RWPE2 (cell line): ENCODE measurements at regions not wholly inside any gene's neighbourhood (a gene's known extent, or its start where the extent isn't known, plus 50 kb on each side); places are given as distances from the start of the nearest gene placed in this dataset.

Experiments
- ATAC-seq: fragments of 200-7000 bp; cut with Tn5 transposase; 3 replicates; pipeline ENCODE4 v1.9.1; 2021; ENCODE audit warnings: low read depth
- DNase-seq: peaks from one replicate; pipeline ENCODE4 v3.0.0-alpha.2; 2020; ENCODE audit warnings: low spot score
- H3K27ac ChIP-seq: fragments of 450-650 bp; 2 replicates; pipeline ENCODE4 v1.5.1; 2017; ENCODE audit warnings: mild to moderate bottlenecking; ENCODE audit not compliant: poor library complexity, severe bottlenecking
- H3K27me3 ChIP-seq: fragments of 250-450 bp; sonication (Bioruptor Pico); 2 replicates; pipeline ENCODE4 v1.5.1; 2021; ENCODE audit warnings: mild to moderate bottlenecking, moderate library complexity; ENCODE audit not compliant: insufficient read depth, poor library complexity, severe bottlenecking
- H3K36me3 ChIP-seq: fragments of 250-450 bp; sonication (Bioruptor Pico); 2 replicates; pipeline ENCODE4 v1.5.1; 2020; ENCODE audit warnings: low read depth, mild to moderate bottlenecking, moderate library complexity
- H3K4me1 ChIP-seq: fragments of 250-450 bp; sonication (Bioruptor Pico); 2 replicates; pipeline ENCODE4 v1.5.1; 2021; ENCODE audit warnings: mild to moderate bottlenecking, moderate library complexity; ENCODE audit not compliant: insufficient read depth, poor library complexity, severe bottlenecking
- H3K4me3 ChIP-seq: fragments of 250-450 bp; sonication (Bioruptor Pico); 2 replicates; pipeline ENCODE4 v1.5.1; 2021; ENCODE audit warnings: mild to moderate bottlenecking, moderate library complexity; ENCODE audit not compliant: severe bottlenecking
- H3K9me3 ChIP-seq: fragments of 250-450 bp; sonication (Bioruptor Pico); 2 replicates; pipeline ENCODE4 v1.5.1; 2021; ENCODE audit warnings: mild to moderate bottlenecking, moderate library complexity; ENCODE audit not compliant: severe bottlenecking
- TF ChIP-seq, protein P1 (sequence below): fragments of 450-650 bp; IDR thresholded peaks from one replicate; pipeline ENCODE4 v1.5.1; 2017; ENCODE audit warnings: mild to moderate bottlenecking, moderate library complexity; ENCODE audit not compliant: poor library complexity, severe bottlenecking

- no peak overlapping the region for H3K4me3 ChIP-seq
- no peak for ATAC-seq
- no peak overlapping the region for H3K27ac ChIP-seq
- H3K27me3 ChIP-seq: peaks cover 5% of the 10 kb centered on the region
- H3K9me3 ChIP-seq: no peaks in the 10 kb centered on the region
- DNase-seq: no peak
- TF ChIP-seq, protein P1, sequence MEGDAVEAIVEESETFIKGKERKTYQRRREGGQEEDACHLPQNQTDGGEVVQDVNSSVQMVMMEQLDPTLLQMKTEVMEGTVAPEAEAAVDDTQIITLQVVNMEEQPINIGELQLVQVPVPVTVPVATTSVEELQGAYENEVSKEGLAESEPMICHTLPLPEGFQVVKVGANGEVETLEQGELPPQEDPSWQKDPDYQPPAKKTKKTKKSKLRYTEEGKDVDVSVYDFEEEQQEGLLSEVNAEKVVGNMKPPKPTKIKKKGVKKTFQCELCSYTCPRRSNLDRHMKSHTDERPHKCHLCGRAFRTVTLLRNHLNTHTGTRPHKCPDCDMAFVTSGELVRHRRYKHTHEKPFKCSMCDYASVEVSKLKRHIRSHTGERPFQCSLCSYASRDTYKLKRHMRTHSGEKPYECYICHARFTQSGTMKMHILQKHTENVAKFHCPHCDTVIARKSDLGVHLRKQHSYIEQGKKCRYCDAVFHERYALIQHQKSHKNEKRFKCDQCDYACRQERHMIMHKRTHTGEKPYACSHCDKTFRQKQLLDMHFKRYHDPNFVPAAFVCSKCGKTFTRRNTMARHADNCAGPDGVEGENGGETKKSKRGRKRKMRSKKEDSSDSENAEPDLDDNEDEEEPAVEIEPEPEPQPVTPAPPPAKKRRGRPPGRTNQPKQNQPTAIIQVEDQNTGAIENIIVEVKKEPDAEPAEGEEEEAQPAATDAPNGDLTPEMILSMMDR: no peak
- H3K36me3 ChIP-seq: no peaks in the 10 kb centered on the region
- no peaks in the 10 kb centered on the region for H3K4me1 ChIP-seq
Measured at GRCh38 chr6:15819841-15820240, 157.0 kb upstream of the DTNBP1 start.

GRCh38 chr6:15819226-15819625, 156.4 kb upstream of the DTNBP1 start:
- ATAC-seq: no peak
- TF ChIP-seq, protein P1: no peak

GRCh38 chr6:15818491-15818890, 155.7 kb upstream of the DTNBP1 start:
- TF ChIP-seq, protein P1: no peak
- no peak for ATAC-seq
- peaks cover 5% of the 10 kb centered on the region for H3K27me3 ChIP-seq
- H3K4me3 ChIP-seq: no peak overlapping the region
- no peaks in the 10 kb centered on the region for H3K36me3 ChIP-seq
- H3K9me3 ChIP-seq: no peaks in the 10 kb centered on the region
- no peak overlapping the region for H3K27ac ChIP-seq
- H3K4me1 ChIP-seq: no peaks in the 10 kb centered on the region
- no peak for DNase-seq

More at GRCh38 chr6:15819226-15819625, 156.4 kb upstream of the DTNBP1 start:
- Histone ChIP-seq H3K36me3 (no peaks in the 10 kb centered on the region), H3K4me1 (no peaks in the 10 kb centered on the region), H3K27ac (no peak overlapping the region), H3K4me3 (no peak overlapping the region), H3K27me3 (peaks cover 5% of the 10 kb centered on the region), H3K9me3 (no peaks in the 10 kb centered on the region)
- DNase-seq: no peak

DNA sequence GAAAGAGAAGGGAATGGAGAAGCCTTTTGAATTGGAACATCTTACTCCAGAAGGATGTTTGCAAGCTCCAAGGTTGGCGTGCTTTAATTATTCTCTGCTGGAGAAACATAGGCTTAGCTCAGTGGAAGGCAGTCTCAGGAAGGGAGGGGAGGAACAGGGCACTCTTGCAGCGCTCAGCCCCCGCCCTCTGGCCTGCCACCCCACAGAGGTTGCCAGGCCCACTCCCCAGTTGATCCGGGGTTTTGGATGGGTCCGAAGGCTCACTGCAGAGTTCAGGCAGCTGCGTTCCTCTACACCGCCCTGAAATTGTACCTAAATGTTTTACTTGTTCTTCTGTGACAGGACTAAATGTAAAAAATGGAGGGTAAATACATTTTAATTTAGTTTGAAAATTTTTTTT, 155.2 kb upstream of the DTNBP1 start:
- no peak overlapping the region for H3K27ac ChIP-seq
- H3K4me1 ChIP-seq: no peaks in the 10 kb centered on the region
- H3K27me3 ChIP-seq: peaks cover 5% of the 10 kb centered on the region
- no peaks in the 10 kb centered on the region for H3K9me3 ChIP-seq
- DNase-seq: no peak
- no peaks in the 10 kb centered on the region for H3K36me3 ChIP-seq
- TF ChIP-seq, protein P1: no peak
- ATAC-seq: no peak
- H3K4me3 ChIP-seq: no peak overlapping the region

DNA sequence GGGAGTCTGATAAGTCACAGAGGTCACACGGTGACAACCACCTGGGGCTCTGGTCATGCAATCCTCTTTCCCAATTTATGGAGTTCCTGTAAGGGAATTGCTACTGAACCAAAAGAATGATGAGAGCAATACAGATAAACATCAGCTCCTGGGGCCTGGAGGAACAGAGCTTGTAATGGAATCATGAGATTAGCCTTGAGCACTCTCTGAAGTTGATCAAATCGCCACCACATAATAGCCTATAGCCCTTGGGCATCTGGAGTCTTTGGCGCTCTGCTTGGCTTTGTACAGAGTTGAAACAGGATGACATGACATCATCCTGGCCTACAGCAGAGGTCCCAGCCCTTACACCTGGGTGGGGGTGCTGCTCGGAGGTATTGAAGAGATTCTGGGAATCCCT, 154.3 kb upstream of the DTNBP1 start:
- Histone ChIP-seq H3K27ac (no peak overlapping the region), H3K4me1 (no peaks in the 10 kb centered on the region), H3K4me3 (no peak overlapping the region), H3K36me3 (no peaks in the 10 kb centered on the region), H3K27me3 (peaks cover 5% of the 10 kb centered on the region), H3K9me3 (no peaks in the 10 kb centered on the region)
- no peak for ATAC-seq
- no peak for DNase-seq
- TF ChIP-seq, protein P1: no peak
